OCI-LY3 (cell line): ENCODE measurements at regions not wholly inside any gene's neighbourhood (a gene's known extent, or its start where the extent isn't known, plus 50 kb on each side); places are given as distances from the start of the nearest gene placed in this dataset.

Source experiments
- H2AFZ ChIP-seq: fragments of 200-600, 300-600 bp; shearing (Covaris generic); 2 replicates; pipeline ENCODE4 v1.6.0; 2014; ENCODE audit warnings: antibody characterized with exemption, low read depth, low read length
- H3K27ac ChIP-seq: fragments of 200-600, 300-600 bp; sonication (generic); 2 replicates; pipeline ENCODE4 v1.5.1; 2014; ENCODE audit warnings: mild to moderate bottlenecking, low read length, moderate library complexity, mixed read lengths
- H3K27me3 ChIP-seq: fragments of 200-600, 300-600 bp; sonication (generic); 2 replicates; pipeline ENCODE4 v1.6.1; 2014; ENCODE audit warnings: low read depth, low read length, mixed read lengths
- H3K36me3 ChIP-seq: fragments of 200-600, 300-600 bp; sonication (generic); replicated peaks from 2 replicates; pipeline ENCODE3; 2014; ENCODE audit warnings: low read depth, low read length, mixed read lengths
- H3K4me1 ChIP-seq: fragments of 300-600, 200-600 bp; sonication (generic); 2 replicates; pipeline ENCODE4 v1.6.1; 2014; ENCODE audit warnings: low read length, mixed read lengths
- H3K4me2 ChIP-seq: fragments of 200-600, 300-600 bp; sonication (generic); 2 replicates; pipeline ENCODE4 v1.6.1; 2014; ENCODE audit warnings: low read length, mixed read lengths
- H3K4me3 ChIP-seq: fragments of 300-600, 200-600 bp; sonication (generic); 2 replicates; pipeline ENCODE4 v1.5.1; 2014; ENCODE audit warnings: antibody characterized with exemption, mild to moderate bottlenecking, low read length, moderate library complexity
- H3K79me2 ChIP-seq: fragments of 300-600, 200-600 bp; shearing (Covaris generic); 2 replicates; pipeline ENCODE4 v1.6.1; 2014; ENCODE audit warnings: mild to moderate bottlenecking, low read length, mixed read lengths
- H3K9ac ChIP-seq: fragments of 300-600, 200-600 bp; shearing (Covaris generic); 2 replicates; pipeline ENCODE4 v1.6.0; 2014; ENCODE audit warnings: mild to moderate bottlenecking, low read length, moderate library complexity
- H3K9me3 ChIP-seq: fragments of 200-600, 300-600 bp; shearing (Covaris generic); 2 replicates; pipeline ENCODE4 v1.6.1; 2014; ENCODE audit warnings: low read length, mixed read lengths; ENCODE audit not compliant: insufficient read depth
- H4K20me1 ChIP-seq: fragments of 200-600, 300-600 bp; sonication (generic); 2 replicates; pipeline ENCODE4 v1.6.1; 2016; ENCODE audit warnings: low read length, mixed read lengths; ENCODE audit not compliant: insufficient read depth
- EZH2phosphoT487 ChIP-seq: fragments of 200-600 bp; shearing (Covaris generic); IDR thresholded peaks from 2 replicates; pipeline ENCODE4 v1.6.1; 2018; ENCODE audit warnings: antibody characterized with exemption, mixed run types, low read depth
- TF ChIP-seq, protein P1 (sequence below): fragments of 200-600, 300-600 bp; sonication (generic); IDR thresholded peaks from 2 replicates; pipeline ENCODE4 v1.5.1; 2014; ENCODE audit warnings: antibody characterized with exemption, low read length, low read depth

DNA sequence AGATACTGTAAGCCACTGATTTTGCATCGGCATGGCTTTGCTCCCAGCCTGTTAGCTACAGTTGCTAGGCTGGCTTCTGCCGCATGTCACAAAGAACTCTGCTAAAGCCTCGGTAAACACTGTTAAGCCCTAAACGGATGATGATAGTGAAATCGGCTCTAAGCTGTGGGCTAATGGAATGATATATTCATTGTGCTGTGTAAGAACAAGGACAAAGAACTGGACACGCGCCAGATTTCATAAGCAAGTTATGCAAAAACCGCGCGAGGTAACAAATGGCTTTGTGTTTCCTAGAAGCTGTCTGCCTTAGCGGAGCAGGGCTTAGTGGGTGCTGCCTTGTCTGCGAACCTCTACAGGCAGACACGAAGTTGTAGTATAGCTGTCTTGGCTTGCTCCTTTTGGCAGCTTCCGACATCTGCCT, 331.3 kb upstream of the COBL start:
- no peak overlapping the region for H3K4me3 ChIP-seq
- no peaks in the 10 kb centered on the region for H3K27me3 ChIP-seq
- no peak overlapping the region for H3K9ac ChIP-seq
- H3K9me3 ChIP-seq = no peaks in the 10 kb centered on the region
- no peaks in the 10 kb centered on the region for H3K79me2 ChIP-seq
- TF ChIP-seq, protein P1, sequence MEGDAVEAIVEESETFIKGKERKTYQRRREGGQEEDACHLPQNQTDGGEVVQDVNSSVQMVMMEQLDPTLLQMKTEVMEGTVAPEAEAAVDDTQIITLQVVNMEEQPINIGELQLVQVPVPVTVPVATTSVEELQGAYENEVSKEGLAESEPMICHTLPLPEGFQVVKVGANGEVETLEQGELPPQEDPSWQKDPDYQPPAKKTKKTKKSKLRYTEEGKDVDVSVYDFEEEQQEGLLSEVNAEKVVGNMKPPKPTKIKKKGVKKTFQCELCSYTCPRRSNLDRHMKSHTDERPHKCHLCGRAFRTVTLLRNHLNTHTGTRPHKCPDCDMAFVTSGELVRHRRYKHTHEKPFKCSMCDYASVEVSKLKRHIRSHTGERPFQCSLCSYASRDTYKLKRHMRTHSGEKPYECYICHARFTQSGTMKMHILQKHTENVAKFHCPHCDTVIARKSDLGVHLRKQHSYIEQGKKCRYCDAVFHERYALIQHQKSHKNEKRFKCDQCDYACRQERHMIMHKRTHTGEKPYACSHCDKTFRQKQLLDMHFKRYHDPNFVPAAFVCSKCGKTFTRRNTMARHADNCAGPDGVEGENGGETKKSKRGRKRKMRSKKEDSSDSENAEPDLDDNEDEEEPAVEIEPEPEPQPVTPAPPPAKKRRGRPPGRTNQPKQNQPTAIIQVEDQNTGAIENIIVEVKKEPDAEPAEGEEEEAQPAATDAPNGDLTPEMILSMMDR = no peak
- no peak for TF ChIP-seq EZH2phosphoT487
- no peaks in the 10 kb centered on the region for H4K20me1 ChIP-seq
- H3K36me3 ChIP-seq = no peaks in the 10 kb centered on the region
- H3K4me2 ChIP-seq = no peak overlapping the region
- H2AFZ ChIP-seq = no peak overlapping the region
- H3K27ac ChIP-seq = no peak overlapping the region
- H3K4me1 ChIP-seq = no peaks in the 10 kb centered on the region

GRCh38 chr7:51647486-51647885, 330.9 kb upstream of the COBL start:
- H3K9ac ChIP-seq = no peak overlapping the region
- no peak for TF ChIP-seq EZH2phosphoT487
- TF ChIP-seq, protein P1 = no peak
- H3K36me3 ChIP-seq = no peaks in the 10 kb centered on the region
- no peak overlapping the region for H3K27ac ChIP-seq
- H2AFZ ChIP-seq = no peak overlapping the region
- no peak overlapping the region for H3K4me3 ChIP-seq
- no peaks in the 10 kb centered on the region for H3K79me2 ChIP-seq
- no peaks in the 10 kb centered on the region for H3K9me3 ChIP-seq
- no peak overlapping the region for H3K4me2 ChIP-seq
- no peaks in the 10 kb centered on the region for H3K27me3 ChIP-seq
- no peaks in the 10 kb centered on the region for H4K20me1 ChIP-seq
- no peaks in the 10 kb centered on the region for H3K4me1 ChIP-seq

- no peaks in the 10 kb centered on the region for H3K79me2 ChIP-seq
- H3K9me3 ChIP-seq = no peaks in the 10 kb centered on the region
- no peak overlapping the region for H3K27ac ChIP-seq
- H3K4me2 ChIP-seq = no peak overlapping the region
- H3K9ac ChIP-seq = no peak overlapping the region
- TF ChIP-seq EZH2phosphoT487 = no peak
- H3K36me3 ChIP-seq = no peaks in the 10 kb centered on the region
- no peak overlapping the region for H3K4me3 ChIP-seq
- H3K4me1 ChIP-seq = no peaks in the 10 kb centered on the region
- H4K20me1 ChIP-seq = no peaks in the 10 kb centered on the region
- H2AFZ ChIP-seq = no peak overlapping the region
- no peaks in the 10 kb centered on the region for H3K27me3 ChIP-seq
Observed at GRCh38 chr7:51645702-51646298, 329.2 kb upstream of the COBL start.

GRCh38 chr7:51645255-51645654, 328.6 kb upstream of the COBL start:
- TF ChIP-seq, protein P1 = no peak
- no peak for TF ChIP-seq EZH2phosphoT487
- Histone ChIP-seq H3K79me2 (no peaks in the 10 kb centered on the region), H2AFZ (no peak overlapping the region), H3K27me3 (no peaks in the 10 kb centered on the region), H3K9me3 (no peaks in the 10 kb centered on the region), H3K9ac (no peak overlapping the region), H3K36me3 (no peaks in the 10 kb centered on the region), H3K4me1 (no peaks in the 10 kb centered on the region), H3K4me2 (no peak overlapping the region), H3K27ac (no peak overlapping the region), H3K4me3 (no peak overlapping the region), H4K20me1 (no peaks in the 10 kb centered on the region)
